ENCODE measurements at regions not wholly inside any gene's neighbourhood (a gene's known extent, or its start where the extent isn't known, plus 50 kb on each side); places are given as distances from the start of the nearest gene placed in this dataset.

- H3K27ac ChIP-seq = no peak overlapping the region
- no peak for TF ChIP-seq BCL3 (IDR thresholded peaks at IDR 0.05)
- no peak for TF ChIP-seq HOXB5 (CRISPR knock-in tag; IDR thresholded peaks at IDR 0.05)
- TF ChIP-seq EHMT2 (IDR thresholded peaks at IDR 0.05; ENCODE audit: low read depth) = no peak
- no peak for TF ChIP-seq CTCF (IDR thresholded peaks at IDR 0.05)
- no peak for TF ChIP-seq FOSL2 (IDR thresholded peaks at IDR 0.05)
- TF ChIP-seq FOSL2 (CRISPR knock-in tag; IDR thresholded peaks at IDR 0.05) = no peak
- no peak for TF ChIP-seq CHD2 (IDR thresholded peaks at IDR 0.05; ENCODE audit: low read length, partially characterized antibody)
- no peak for TF ChIP-seq ZNF302 (CRISPR knock-in tag; IDR thresholded peaks at IDR 0.05)
- no peak for TF ChIP-seq RARB (CRISPR knock-in tag; IDR thresholded peaks at IDR 0.05)
- no peak for TF ChIP-seq ZC3H11A (IDR thresholded peaks at IDR 0.05)
- no peak for TF ChIP-seq FOSB (CRISPR knock-in tag; IDR thresholded peaks at IDR 0.05)
- no peak for TF ChIP-seq REST (IDR thresholded peaks at IDR 0.05)
- no peak for TF ChIP-seq USF2 (IDR thresholded peaks at IDR 0.05)
- no peak for TF ChIP-seq PBX3 (IDR thresholded peaks at IDR 0.05)
- no peak for TF ChIP-seq ELK1 (IDR thresholded peaks at IDR 0.05; ENCODE audit: low read depth, low read length)
- TF ChIP-seq ZSCAN20 (CRISPR knock-in tag; IDR thresholded peaks at IDR 0.05) = no peak
- TF ChIP-seq HOXB13 (CRISPR knock-in tag; IDR thresholded peaks at IDR 0.05; ENCODE audit: low read depth) = no peak
- WGBS (ENCODE audit: missing lambda C conversion rate) = 86% methylated on average over 3 of the region's 3 CpGs
- POLR2A ChIA-PET = no interaction called here
- H3K4me1 ChIP-seq = peaks cover 10% of the 10 kb centered on the region; the same call in 1 of the 3 replicates
- H3K4me3 ChIP-seq = no peak overlapping the region
- DNase-seq (ENCODE audit: low read depth in 1 of 2, low spot score in 1 of 2) (no peak), ATAC-seq (no peak), FAIRE-seq (no peak)
- no peak overlapping the region for H3K4me2 ChIP-seq
- CTCF ChIA-PET = no interaction called here
- no peaks in the 10 kb centered on the region for H3K9me3 ChIP-seq
These were observed 231.7 kb upstream of the SASH1 start for GRCh38 chr6:148110925-148111324.
